HG02840 (cell line): ENCODE measurements at regions not wholly inside any gene's neighbourhood (a gene's known extent, or its start where the extent isn't known, plus 50 kb on each side); places are given as distances from the start of the nearest gene placed in this dataset.
"Not testable (repeated sequence)": the region's sequence is repeated elsewhere in the genome, so short reads cannot be mapped to it uniquely, and the experiment has no call there.

Experiments used
- ATAC-seq: cut with Tn5 transposase; IDR thresholded peaks from one replicate; pipeline ENCODE4 v1.9.1; 2021; ENCODE audit warnings: mild to moderate bottlenecking, moderate library complexity, moderate number of reproducible peaks; ENCODE audit not compliant: unreplicated experiment, low FRiP score

DNA sequence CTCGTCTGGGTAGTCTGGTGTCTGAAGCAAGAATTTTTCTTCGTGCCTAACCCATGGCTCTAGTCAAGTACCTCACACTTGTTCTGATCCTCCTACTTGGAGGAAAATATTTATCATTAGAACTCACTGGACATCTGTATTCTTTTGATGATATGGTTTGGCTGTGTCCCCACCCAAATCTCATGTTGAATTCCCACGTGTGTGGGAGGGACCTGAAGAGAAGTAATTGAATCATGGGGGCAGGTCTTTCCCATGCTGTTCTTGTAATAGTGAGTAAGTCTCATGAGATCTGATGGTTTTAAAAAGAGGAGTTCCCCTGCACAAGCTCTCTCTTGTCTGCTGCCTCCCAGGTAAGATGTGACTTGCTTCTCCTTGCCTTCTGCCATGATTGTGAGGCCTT, 137.7 kb upstream of the TSC22D2 start:
- not testable (repeated sequence) for ATAC-seq

GRCh38 chr3:150269526-150269925, 138.6 kb upstream of the TSC22D2 start:
- no peak for ATAC-seq

- no peak for ATAC-seq
Measured at GRCh38 chr3:150268426-150269391, 139.4 kb upstream of the TSC22D2 start.

DNA sequence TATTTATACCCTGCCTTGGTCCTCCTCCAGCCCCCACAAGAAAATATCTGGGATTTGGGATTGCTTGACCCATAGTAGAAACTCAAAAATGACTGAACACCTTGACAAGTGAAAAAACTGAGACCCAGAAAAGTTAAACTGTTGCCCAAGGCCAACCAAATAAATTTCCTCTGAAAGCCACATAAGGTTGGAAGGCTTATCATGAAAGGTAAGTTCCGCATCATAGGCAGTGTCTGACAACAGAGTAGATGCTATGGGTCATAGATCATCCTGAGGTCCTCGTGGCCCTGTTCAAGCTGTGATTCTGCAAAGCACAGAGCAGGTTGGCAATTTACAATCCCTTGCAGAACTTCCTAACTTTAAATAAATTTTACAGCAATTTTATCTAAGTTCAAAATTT, 140.8 kb upstream of the TSC22D2 start:
- no peak for ATAC-seq

- no peak for ATAC-seq
Measured at GRCh38 chr3:150265305-150265704, 142.8 kb upstream of the TSC22D2 start.

- no peak for ATAC-seq
Measured at GRCh38 chr3:150264561-150265279, 143.4 kb upstream of the TSC22D2 start.

GRCh38 chr3:150261958-150262357, 146.1 kb upstream of the TSC22D2 start:
- ATAC-seq: no peak

DNA sequence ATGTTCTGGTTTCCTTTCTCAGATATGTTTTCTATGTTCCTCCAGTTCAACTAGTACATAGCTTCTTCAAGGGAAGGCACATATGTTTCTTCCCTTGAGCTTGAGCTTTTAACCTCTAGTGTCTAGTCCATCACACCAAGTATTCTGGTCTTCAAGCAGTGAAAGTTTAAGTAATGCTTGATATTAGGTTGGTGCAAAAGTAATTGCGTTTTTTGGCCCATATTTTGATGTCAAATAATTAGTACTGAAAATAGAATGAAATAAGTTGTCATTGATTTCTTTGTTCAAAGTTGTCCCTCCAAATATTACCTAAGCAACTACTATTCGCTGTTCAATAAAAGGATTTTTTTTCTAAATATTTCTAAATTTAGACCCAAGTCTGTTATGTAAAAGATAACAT, 146.7 kb upstream of the TSC22D2 start:
- no peak for ATAC-seq

- no peak for ATAC-seq
Measured at GRCh38 chr3:150260398-150260710, 147.7 kb upstream of the TSC22D2 start.

DNA sequence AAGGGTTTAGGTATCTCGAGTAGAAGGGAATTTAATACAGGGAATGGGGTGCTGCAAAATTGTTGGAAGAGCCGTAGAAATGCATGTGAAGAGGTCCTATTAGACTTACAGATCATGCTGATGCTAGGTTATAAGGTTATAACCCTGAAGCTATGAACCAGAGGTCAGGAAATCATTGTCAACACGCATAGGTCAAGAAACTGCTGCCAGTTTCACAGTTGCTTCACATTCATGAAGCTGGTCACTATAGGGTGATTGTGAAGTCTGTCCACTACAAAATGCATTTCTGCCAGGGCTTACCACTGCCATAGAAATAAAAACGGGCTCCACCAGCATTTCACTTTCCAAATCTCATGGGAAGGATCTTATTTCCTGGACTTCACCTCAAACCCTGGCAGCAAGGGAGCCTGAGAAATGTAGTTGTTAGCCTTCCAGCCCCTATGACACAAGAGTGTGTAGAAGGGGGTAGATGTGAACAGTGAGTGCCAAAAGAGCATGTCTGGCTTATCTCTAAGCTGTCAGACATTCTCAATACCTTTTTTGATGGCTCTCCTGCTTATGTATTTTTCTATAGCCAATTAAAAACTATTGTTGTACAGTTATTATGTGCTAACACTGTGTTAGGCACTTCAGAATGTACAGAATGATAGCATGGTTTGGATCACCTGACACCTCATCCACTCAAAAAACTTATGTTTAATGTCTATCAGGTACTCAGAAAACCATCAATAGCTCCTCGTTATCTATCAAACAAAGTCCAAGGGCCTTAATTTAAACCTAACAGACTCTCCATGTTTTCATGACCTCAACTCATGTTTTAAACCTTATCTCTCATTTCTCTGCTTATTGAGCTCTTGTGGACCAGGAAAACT, 148.3 kb upstream of the TSC22D2 start:
- no peak for ATAC-seq

GRCh38 chr3:150256782-150257181, 151.3 kb upstream of the TSC22D2 start:
- no peak for ATAC-seq

DNA sequence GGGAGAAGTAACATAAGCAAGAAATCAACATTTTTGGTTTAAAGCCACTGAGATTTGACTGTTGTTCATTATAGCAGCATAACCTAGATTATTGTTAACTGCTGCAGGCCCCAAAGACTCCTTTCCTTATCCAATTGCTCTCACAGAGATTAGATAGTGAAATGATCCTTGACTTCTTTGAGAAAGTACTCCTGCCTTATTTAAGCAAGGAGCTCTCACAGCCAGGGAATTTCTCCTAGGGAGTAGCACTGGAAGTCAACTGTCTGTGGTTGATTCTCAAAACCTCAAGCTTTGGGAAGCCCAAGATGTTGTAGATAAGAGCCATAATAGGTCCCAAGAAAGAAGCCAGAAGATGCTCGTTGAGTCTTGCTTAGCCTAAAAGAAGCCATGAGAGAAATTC, 151.8 kb upstream of the TSC22D2 start:
- no peak for ATAC-seq

- ATAC-seq: no peak
Measured at GRCh38 chr3:150255826-150256225, 152.3 kb upstream of the TSC22D2 start.

DNA sequence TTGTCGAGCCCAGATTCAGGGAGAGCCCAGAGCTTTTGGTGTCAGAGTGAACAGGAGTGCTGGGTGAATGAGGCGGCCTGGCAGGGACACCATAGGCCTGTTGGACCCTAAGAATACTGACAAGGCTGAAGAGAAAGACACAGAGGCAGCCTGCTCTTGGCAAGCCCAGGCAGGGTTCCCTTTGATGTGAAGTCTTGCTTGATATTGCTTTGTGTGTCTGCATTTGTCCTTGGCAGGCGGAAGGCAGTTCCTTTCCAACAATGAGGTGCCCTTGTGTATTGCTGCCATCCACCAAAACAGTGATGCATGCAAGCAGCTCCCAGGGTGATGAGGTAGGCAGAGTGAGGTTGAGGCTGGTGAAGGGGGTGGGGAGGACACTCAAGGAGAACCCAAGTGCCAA, 152.7 kb upstream of the TSC22D2 start:
- no peak for ATAC-seq

DNA sequence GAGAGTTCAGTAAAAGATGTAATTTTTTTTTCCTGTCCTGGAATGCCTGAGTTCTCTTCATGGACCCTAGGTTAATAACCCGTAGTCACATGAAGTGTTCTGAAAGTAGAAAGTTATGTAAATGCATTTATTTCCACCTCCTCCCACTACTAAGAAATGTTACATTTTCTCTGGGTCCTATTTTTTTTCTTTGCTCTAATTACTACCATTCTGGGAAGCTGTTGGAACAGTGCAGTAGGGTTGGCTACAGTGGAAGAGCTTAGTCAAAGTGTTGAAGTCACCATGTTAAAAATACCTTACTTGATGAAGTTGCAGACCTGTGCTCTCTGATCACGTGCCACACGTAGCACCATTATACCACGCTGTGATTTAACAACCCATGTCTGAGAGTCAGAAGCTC, 153.8 kb upstream of the TSC22D2 start:
- ATAC-seq: no peak

GRCh38 chr3:150253622-150254021, 154.5 kb upstream of the TSC22D2 start:
- no peak for ATAC-seq

- ATAC-seq: no peak
Measured at GRCh38 chr3:150252462-150252861, 155.6 kb upstream of the TSC22D2 start.

- no peak for ATAC-seq
Measured at GRCh38 chr3:150251187-150252062, 156.7 kb upstream of the TSC22D2 start.

GRCh38 chr3:150249779-150250470, 158.2 kb upstream of the TSC22D2 start:
- no peak for ATAC-seq
